ENCODE measurements at regions not wholly inside any gene's neighbourhood (a gene's known extent, or its start where the extent isn't known, plus 50 kb on each side); places are given as distances from the start of the nearest gene placed in this dataset.
A peak's percentile ranks its signal among the peaks of the same experiment; 100 is the strongest.

- peak in 1 of 3 donors; percentile 3 for DNase-seq (ENCODE audit: low read depth in 3 of 3, low spot score in 2 of 3)
These were observed 141.1 kb downstream of the SLC15A5 start for GRCh38 chr12:16136219-16136988.

- DNase-seq (ENCODE audit: low read depth in 3 of 3, low spot score in 2 of 3): no peak
These were observed 142.2 kb downstream of the SLC15A5 start for GRCh38 chr12:16135323-16135722.

GRCh38 chr12:16130343-16130742, 147.1 kb downstream of the SLC15A5 start:
- DNase-seq (ENCODE audit: low read depth in 3 of 3, low spot score in 2 of 3): no peak

GRCh38 chr12:16121953-16122352, 155.5 kb downstream of the SLC15A5 start:
- DNase-seq (ENCODE audit: low read depth in 3 of 3, low spot score in 2 of 3): no peak

- no peak for DNase-seq (ENCODE audit: low read depth in 3 of 3, low spot score in 2 of 3)
These were observed 157.7 kb downstream of the SLC15A5 start for GRCh38 chr12:16119618-16120415.

GRCh38 chr12:16118586-16118985, 158.9 kb downstream of the SLC15A5 start:
- no peak for DNase-seq (ENCODE audit: low read depth in 3 of 3, low spot score in 2 of 3)

GRCh38 chr12:16112612-16113560, 164.6 kb downstream of the SLC15A5 start:
- no peak for DNase-seq (ENCODE audit: low read depth in 3 of 3, low spot score in 2 of 3)

- no peak for DNase-seq (ENCODE audit: low read depth in 3 of 3, low spot score in 2 of 3)
These were observed 165.4 kb downstream of the SLC15A5 start for GRCh38 chr12:16112130-16112529.

- DNase-seq (ENCODE audit: low read depth in 3 of 3, low spot score in 2 of 3): no peak
These were observed 166.9 kb downstream of the SLC15A5 start for GRCh38 chr12:16110596-16110995.

- DNase-seq (ENCODE audit: low read depth in 3 of 3, low spot score in 2 of 3): no peak
These were observed 173.6 kb downstream of the SLC15A5 start for GRCh38 chr12:16103851-16104250.

- no peak for DNase-seq (ENCODE audit: low read depth in 3 of 3, low spot score in 2 of 3)
These were observed 177.3 kb downstream of the SLC15A5 start for GRCh38 chr12:16100206-16100605.

- DNase-seq (ENCODE audit: low read depth in 3 of 3, low spot score in 2 of 3): no peak
These were observed 181.1 kb downstream of the SLC15A5 start for GRCh38 chr12:16096273-16096849.

GRCh38 chr12:16095531-16096110, 181.9 kb downstream of the SLC15A5 start:
- DNase-seq (ENCODE audit: low read depth in 3 of 3, low spot score in 2 of 3): no peak

GRCh38 chr12:16094437-16094836, 183.0 kb downstream of the SLC15A5 start:
- DNase-seq (ENCODE audit: low read depth in 3 of 3, low spot score in 2 of 3): no peak

GRCh38 chr12:16093825-16094224, 182.7 kb downstream of the DERA start:
- DNase-seq (ENCODE audit: low read depth in 3 of 3, low spot score in 2 of 3): no peak

GRCh38 chr12:16090974-16091373, 179.8 kb downstream of the DERA start:
- no peak for DNase-seq (ENCODE audit: low read depth in 3 of 3, low spot score in 2 of 3)

GRCh38 chr12:16088421-16088820, 177.3 kb downstream of the DERA start:
- DNase-seq (ENCODE audit: low read depth in 3 of 3, low spot score in 2 of 3): no peak
